BJ (cell line): ENCODE measurements at regions not wholly inside any gene's neighbourhood (a gene's known extent, or its start where the extent isn't known, plus 50 kb on each side); places are given as distances from the start of the nearest gene placed in this dataset.
A peak's percentile ranks its signal among the peaks of the same experiment; 100 is the strongest.

Experiments
- CTCF ChIA-PET: fragments of 350-600 bp; formaldehyde crosslinking; extraction: SDS; loops from one replicate; lab custom pipeline; 2021; ENCODE audit warnings: antibody characterized with exemption, inconsistent platforms; lab: Yijun Ruan, JAX
- POLR2A ChIA-PET: fragments of 300-600 bp; sonication (Branson Sonifier 250); formaldehyde crosslinking; extraction: SDS; loops from one replicate; lab custom pipeline; 2021; ENCODE audit warnings: antibody characterized with exemption; lab: Charles Lee
- DNase-seq: peaks from one replicate; pipeline ENCODE4 v3.0.0-alpha.2; 2011; ENCODE audit warnings: low read depth
- H3K27me3 ChIP-seq: 2 replicates; pipeline ENCODE4 v1.6.0; 2011; ENCODE audit warnings: low read length; ENCODE audit not compliant: control insufficient read depth, insufficient read depth
- H3K36me3 ChIP-seq: 2 replicates; pipeline ENCODE4 v1.5.1; 2011; ENCODE audit warnings: low read length; ENCODE audit not compliant: control insufficient read depth, insufficient read depth
- H3K4me3 ChIP-seq: 2 replicates; pipeline ENCODE4 v1.5.1; 2011; ENCODE audit warnings: low read depth, mild to moderate bottlenecking, control low read depth, low read length
- CTCF ChIP-seq: IDR thresholded peaks from 2 replicates; pipeline ENCODE4 v1.5.1; 2011; ENCODE audit warnings: low read depth, mild to moderate bottlenecking, control low read depth, inconsistent platforms, low read length, moderate library complexity; ENCODE audit not compliant: insufficient read depth

GRCh38 chr15:45918839-45919238 is 284.0 kb downstream of the SQOR start:
- Histone ChIP-seq H3K27me3 (no peaks in the 10 kb centered on the region), H3K36me3 (no peaks in the 10 kb centered on the region), H3K4me3 (no peak overlapping the region)
- TF ChIP-seq CTCF: no peak
- ChIA-PET POLR2A (no interaction called here), CTCF (interaction anchor here (0.7 to 1.4 kb wide), 4 partner anchors 9 to 816 kb away, joined by 3 to 5 read pairs (median 4); no protein-coding TSS in a partner anchor)
- no peak for DNase-seq

GRCh38 chr15:45919806-45920205 is 285.0 kb downstream of the SQOR start:
- Histone ChIP-seq H3K36me3 (no peaks in the 10 kb centered on the region), H3K4me3 (no peak overlapping the region), H3K27me3 (no peaks in the 10 kb centered on the region)
- ChIA-PET POLR2A (no interaction called here), CTCF (interaction anchor here (0.7 to 1.0 kb wide), 3 partner anchors 19 to 815 kb away, joined by 3 to 5 read pairs (median 3); no protein-coding TSS in a partner anchor)
- TF ChIP-seq CTCF: no peak
- DNase-seq: peak; percentile 63

- POLR2A ChIA-PET: no interaction called here
- H3K4me3 ChIP-seq: no peak overlapping the region
- no peak for TF ChIP-seq CTCF
- H3K36me3 ChIP-seq: no peaks in the 10 kb centered on the region
- no peak for DNase-seq
- CTCF ChIA-PET: interaction anchor here (1.3 kb wide), 1 partner anchor 126 kb away, joined by 4 read pairs; no protein-coding TSS in a partner anchor
- H3K27me3 ChIP-seq: no peaks in the 10 kb centered on the region
These were observed 286.5 kb downstream of the SQOR start for GRCh38 chr15:45921376-45921775.

DNA sequence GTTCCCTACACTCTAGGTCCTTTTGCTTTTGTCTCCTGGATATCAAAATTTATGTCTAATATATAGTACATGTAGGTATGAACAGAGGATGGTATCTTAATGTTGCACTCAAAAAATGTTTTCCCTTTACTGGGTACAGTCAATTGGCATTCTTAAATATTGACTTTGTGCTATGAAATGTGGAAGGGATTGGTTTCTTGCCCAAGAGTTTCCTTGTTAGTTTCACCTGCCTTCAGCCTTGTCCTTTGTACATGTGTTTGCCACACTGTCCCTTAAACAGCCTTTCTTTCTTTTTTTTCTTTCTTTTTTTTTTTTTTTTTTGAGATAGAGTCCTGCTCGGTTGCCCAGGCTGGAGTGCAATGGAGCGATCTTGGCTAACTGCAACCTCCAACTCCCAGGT is 287.1 kb downstream of the SQOR start:
- TF ChIP-seq CTCF: no peak
- no peak for DNase-seq
- no peak overlapping the region for H3K4me3 ChIP-seq
- CTCF ChIA-PET: interaction anchor here (0.9 kb wide), 1 partner anchor 12 kb away, joined by 3 read pairs; no protein-coding TSS in a partner anchor
- POLR2A ChIA-PET: no interaction called here
- no peaks in the 10 kb centered on the region for H3K36me3 ChIP-seq
- H3K27me3 ChIP-seq: no peaks in the 10 kb centered on the region

GRCh38 chr15:45941367-45941766 is 306.5 kb downstream of the SQOR start:
- no peak for TF ChIP-seq CTCF
- ChIA-PET CTCF (no interaction called here), POLR2A (no interaction called here)
- Histone ChIP-seq H3K27me3 (no peaks in the 10 kb centered on the region), H3K36me3 (no peaks in the 10 kb centered on the region), H3K4me3 (no peak overlapping the region)
- DNase-seq: no peak
